Transverse colon (tissue), 4 donors: ENCODE measurements at regions not wholly inside any gene's neighbourhood (a gene's known extent, or its start where the extent isn't known, plus 50 kb on each side); places are given as distances from the start of the nearest gene placed in this dataset.

ENCODE experiments used
- POLR2AphosphoS5 ChIP-seq, 3 donors: sonication (generic); formaldehyde crosslinking; IDR thresholded peaks; one replicate each; pipeline ENCODE4 v1.6.1; 2016; ENCODE audit warnings: antibody characterized with exemption in 3 of 3
- TF ChIP-seq, protein P1 (sequence below), 5 experiments: fragments of 200-600 bp in 3 of 5; fragments of 450-650 bp in 2 of 5; sonication (generic) in 3 of 5; IDR thresholded peaks; 1 replicate in 2 of 5; 2 replicates in 3 of 5; pipeline ENCODE4 v1.5.1; 2016 to 2017; ENCODE audit warnings: antibody characterized with exemption in 5 of 5, inconsistent platforms in 3 of 5, mild to moderate bottlenecking in 2 of 5, moderate library complexity in 1 of 5

GRCh38 chrX:37509349-37509748 is 62.1 kb upstream of the LANCL3 start:
- TF ChIP-seq, protein P1, sequence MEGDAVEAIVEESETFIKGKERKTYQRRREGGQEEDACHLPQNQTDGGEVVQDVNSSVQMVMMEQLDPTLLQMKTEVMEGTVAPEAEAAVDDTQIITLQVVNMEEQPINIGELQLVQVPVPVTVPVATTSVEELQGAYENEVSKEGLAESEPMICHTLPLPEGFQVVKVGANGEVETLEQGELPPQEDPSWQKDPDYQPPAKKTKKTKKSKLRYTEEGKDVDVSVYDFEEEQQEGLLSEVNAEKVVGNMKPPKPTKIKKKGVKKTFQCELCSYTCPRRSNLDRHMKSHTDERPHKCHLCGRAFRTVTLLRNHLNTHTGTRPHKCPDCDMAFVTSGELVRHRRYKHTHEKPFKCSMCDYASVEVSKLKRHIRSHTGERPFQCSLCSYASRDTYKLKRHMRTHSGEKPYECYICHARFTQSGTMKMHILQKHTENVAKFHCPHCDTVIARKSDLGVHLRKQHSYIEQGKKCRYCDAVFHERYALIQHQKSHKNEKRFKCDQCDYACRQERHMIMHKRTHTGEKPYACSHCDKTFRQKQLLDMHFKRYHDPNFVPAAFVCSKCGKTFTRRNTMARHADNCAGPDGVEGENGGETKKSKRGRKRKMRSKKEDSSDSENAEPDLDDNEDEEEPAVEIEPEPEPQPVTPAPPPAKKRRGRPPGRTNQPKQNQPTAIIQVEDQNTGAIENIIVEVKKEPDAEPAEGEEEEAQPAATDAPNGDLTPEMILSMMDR (IDR thresholded peaks at IDR 0.05): peak in 3 of 5 experiments; percentile 20 to 38 (median 29)
- no peak for TF ChIP-seq POLR2AphosphoS5 (IDR thresholded peaks at IDR 0.05)
